NCI-H1092 treated with DMSO at 0.1 percent for 48 hours (cell line): ENCODE measurements at regions not wholly inside any gene's neighbourhood (a gene's known extent, or its start where the extent isn't known, plus 50 kb on each side); places are given as distances from the start of the nearest gene placed in this dataset.
A peak's percentile ranks its signal among the peaks of the same experiment; 100 is the strongest.

Source experiments
- DNase-seq: peaks from one replicate; lab custom pipeline; 2025; lab: John Stamatoyannopoulos, UW

GRCh38 chr2:196439760-196440159 lies 199.8 kb upstream of the CCDC150 start:
- no peak for DNase-seq

- no peak for DNase-seq
Measured at GRCh38 chr2:196440413-196440812, 199.1 kb upstream of the CCDC150 start.

GRCh38 chr2:196441527-196441926 lies 198.0 kb upstream of the CCDC150 start:
- no peak for DNase-seq

DNA sequence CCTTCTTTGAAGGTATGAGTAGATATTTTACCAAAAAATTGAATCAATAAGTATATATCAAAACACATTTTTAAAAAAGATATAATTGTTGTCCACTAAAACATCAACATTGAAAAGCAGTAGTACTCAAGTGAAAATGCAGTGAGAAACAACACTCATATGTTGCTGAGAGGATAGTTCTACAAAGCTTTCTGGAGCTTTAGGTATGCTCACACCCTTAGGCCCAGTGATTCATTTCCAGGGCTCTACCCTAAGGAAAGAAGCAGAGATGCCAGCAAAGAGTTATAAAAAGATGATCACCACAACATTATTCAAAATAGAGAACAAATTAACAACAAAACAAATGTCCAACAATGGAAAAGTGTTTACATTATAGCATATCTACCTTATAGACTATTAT lies 197.3 kb upstream of the CCDC150 start:
- no peak for DNase-seq

GRCh38 chr2:196444442-196444841 lies 195.1 kb upstream of the CCDC150 start:
- DNase-seq: no peak

GRCh38 chr2:196445991-196446390 lies 193.5 kb upstream of the CCDC150 start:
- no peak for DNase-seq

GRCh38 chr2:196448407-196449079 lies 191.0 kb upstream of the CCDC150 start:
- no peak for DNase-seq

- no peak for DNase-seq
Measured at GRCh38 chr2:196449083-196449482, 190.4 kb upstream of the CCDC150 start.

- no peak for DNase-seq
Measured at GRCh38 chr2:196452758-196453157, 186.8 kb upstream of the CCDC150 start.

DNA sequence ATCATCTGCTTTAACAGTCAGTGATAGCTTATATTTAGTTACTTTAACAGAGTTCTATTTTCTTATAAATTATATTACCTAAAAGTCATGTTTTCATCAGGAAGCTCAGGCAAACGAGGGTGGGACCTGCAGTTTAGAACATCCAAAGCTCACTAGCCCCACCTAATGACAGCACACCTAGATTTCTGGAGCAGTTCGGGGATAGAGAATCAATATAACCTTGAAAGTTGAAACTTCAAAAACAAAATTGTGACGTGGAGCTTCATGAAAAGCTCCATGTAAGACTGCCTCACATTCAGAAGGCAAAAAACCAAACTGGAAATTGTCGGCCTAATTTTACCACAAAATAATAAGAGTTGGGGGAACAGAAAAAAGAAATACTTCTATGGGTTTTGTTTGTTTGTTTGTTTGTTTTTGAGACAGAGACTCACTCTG lies 185.9 kb upstream of the CCDC150 start:
- peak; percentile 14 for DNase-seq

GRCh38 chr2:196454492-196454891 lies 185.0 kb upstream of the CCDC150 start:
- DNase-seq: no peak

- no peak for DNase-seq
Measured at GRCh38 chr2:196459539-196459938, 180.0 kb upstream of the CCDC150 start.

- no peak for DNase-seq
Measured at GRCh38 chr2:196463706-196464105, 175.8 kb upstream of the CCDC150 start.

DNA sequence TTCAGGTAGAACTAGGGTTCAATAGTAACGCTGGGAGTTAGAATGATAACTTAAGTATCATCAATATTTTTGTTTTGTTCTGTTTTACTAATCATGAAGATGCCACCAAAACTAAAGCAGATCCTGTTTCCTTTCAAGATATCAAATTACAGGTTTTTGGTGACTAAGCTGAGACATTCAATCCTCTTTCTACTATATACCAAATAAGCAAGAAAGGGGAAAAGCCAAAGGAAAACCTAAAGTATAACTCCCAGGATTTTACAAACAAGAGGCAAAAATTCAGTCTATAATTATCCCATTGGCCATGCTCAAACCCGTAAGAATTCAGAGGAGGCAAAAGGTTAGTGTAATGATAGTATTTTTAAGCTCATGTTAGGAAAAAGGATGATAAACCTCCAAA lies 175.2 kb upstream of the CCDC150 start:
- no peak for DNase-seq

DNA sequence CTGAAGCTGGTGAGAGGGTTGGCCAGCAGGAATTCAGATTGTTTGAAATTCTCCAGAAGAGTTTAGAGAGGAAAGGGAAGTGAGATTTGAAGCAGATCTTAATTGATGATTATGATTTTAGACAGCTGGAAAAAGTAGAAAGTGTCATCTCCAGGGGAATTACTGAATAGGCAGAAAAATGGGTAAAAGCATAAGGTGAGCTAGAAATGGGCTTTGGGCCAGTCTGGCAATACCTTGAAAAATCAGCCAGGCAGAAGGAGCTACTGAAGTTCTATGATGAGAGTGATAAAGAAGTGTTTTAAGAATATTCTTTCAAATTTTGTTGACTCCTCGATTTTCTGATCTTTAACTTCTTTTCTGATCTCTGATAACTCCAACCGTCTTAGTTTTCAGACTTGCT lies 172.9 kb upstream of the CCDC150 start:
- DNase-seq: no peak

GRCh38 chr2:196468394-196468793 lies 171.1 kb upstream of the CCDC150 start:
- no peak for DNase-seq

- DNase-seq: no peak
Measured at GRCh38 chr2:196473617-196474016, 165.9 kb upstream of the CCDC150 start.

DNA sequence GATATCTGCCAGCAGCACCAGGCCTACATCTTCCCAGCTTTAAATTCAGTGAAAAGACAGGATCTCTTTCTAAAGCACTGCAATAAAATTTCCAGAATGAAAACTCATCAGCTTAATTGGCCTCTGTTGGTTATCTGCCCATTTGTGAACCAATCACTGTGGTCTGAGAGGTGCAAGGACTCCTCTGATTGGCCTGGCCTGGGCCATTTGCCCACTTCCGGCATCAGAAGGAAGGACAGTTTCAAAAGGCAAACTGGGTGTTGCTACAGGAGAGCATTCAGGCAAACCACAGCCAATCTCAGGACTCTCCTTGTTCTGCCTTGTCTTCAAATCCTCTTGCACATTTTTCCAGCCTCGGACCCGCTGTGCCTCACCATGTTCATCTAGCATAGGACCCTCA lies 163.9 kb upstream of the CCDC150 start:
- no peak for DNase-seq

DNA sequence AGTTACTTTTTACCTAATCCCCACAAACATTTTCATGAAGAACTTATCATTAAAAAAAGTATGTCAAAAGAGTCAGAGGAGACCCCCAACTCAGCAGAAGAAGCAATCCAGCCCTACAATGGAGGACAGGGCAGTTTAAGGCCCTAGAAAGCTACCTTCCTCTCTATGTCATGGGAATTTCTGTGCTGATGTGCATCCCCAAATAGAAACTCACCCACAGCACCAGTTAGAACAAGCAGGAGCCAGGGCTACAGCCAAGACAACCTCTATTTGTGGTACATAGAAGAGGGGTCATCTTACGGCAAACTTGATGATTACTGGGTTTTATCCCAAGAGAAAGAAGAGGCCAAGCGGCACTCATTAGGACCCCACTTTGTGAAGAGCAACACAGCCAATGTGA lies 160.9 kb upstream of the CCDC150 start:
- DNase-seq: no peak

DNA sequence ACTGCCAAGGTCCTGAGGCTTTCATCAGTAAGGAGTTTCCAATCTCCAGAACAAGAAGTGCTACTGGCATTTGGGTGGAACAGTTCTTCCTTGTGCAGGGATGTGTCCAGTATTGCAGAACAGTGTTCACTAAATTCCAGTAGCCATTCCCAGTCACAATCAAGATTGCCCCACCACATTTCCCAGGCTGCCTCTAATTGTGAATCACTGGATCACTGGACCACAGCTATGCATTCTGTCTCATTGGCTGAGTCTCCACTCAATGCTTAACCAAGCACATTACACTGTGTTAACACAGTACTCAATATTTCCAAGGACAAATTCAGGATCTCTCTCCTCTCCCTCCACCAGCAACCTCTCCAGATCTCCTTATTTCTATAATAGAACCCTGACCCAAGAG lies 160.2 kb upstream of the CCDC150 start:
- DNase-seq: no peak

DNA sequence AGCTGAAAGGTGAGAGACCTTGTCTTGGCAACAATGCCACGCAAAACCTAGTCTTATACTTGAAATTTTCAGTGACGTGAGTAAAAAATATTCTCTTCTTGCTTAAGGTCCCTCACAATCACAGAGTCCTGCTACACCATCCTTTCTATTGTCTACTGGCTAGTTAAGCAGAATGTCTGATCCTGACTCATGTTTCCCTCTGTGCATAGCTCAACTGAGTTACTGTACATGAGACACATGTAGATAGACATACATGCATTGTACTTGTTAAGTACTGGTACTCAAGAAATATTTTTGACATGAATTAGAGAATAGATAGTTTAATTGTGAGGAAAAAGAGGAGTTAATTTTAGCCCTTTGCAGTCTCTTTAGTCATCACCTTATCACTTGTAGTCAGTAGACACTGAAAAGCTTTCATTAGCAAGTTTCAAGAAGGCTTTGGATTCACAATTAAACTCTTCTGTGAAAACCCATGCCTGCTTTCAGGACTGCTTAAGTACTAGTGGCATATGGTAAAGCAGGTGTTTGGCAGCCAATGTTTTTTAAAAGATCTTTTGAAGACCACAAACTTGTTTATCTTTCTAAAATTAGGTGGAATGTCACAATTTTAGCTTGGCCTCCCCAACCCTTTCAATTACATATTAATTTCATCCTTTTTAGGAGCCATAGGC lies 158.7 kb upstream of the CCDC150 start:
- DNase-seq: no peak

- no peak for DNase-seq
Measured at GRCh38 chr2:196481324-196481697, 158.2 kb upstream of the CCDC150 start.

DNA sequence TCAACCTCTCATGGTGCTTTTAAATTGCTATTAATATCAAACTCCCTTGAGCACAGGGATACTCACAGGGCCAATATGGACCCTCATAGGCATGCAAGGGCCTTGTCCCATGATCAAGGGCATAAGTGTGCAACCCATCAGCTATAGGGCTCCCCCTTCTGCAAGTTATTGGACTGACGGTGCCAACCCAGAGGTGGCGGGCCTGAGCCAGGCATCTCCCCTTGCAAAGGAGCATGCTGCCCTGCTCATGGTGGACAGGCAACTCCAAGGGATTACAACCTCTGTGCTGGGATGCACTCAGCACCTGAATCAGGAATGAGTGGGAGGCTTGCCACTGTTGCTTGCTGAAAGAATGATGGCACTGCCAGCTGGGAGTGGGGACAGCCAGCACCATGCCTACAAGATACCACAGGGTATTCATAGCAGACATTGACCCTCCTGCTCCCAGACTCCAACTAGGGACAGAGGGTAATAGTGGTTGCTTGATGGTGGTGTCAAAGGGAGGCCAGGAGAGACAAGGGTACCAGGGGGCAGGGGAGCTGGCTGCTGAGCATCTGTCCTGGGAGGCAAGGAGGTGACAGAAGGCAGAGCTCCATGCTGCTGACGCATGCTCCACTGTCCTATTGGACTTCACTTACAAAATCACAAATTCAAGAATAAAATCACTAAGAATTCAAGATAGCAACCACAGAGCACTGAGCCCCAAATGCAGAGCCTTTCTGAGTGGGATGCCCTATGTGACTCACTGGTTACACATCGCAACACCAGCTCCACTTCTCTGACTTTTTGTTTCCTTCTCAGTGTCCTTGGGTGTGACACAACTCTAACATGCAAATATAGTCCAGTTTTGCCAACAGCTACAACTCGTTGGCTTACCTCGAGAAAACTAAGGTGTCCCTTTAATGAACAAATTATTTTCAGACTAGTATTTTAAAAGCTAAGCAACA lies 157.1 kb upstream of the CCDC150 start:
- no peak for DNase-seq
